Epithelial cell of prostate (primary cell): ENCODE measurements at regions not wholly inside any gene's neighbourhood (a gene's known extent, or its start where the extent isn't known, plus 50 kb on each side); places are given as distances from the start of the nearest gene placed in this dataset.
"Not testable (repeated sequence)": the region's sequence is repeated elsewhere in the genome, so short reads cannot be mapped to it uniquely, and the experiment has no call there.

Experiments used
- DNase-seq: peaks from one replicate; pipeline ENCODE4 v3.0.0-alpha.2; 2011; ENCODE audit warnings: low read depth, low spot score
- H3K27ac ChIP-seq: fragments of 450-650 bp; 2 replicates; pipeline ENCODE4 v1.5.1; 2017; ENCODE audit warnings: mild to moderate bottlenecking

- H3K27ac ChIP-seq, result no peak overlapping the region
- no peak for DNase-seq
These were observed 1328.9 kb downstream of the BRD1 start for GRCh38 chr22:48498526-48499331.

- H3K27ac ChIP-seq, DNase-seq: not testable (repeated sequence)
These were observed 1329.7 kb downstream of the BRD1 start for GRCh38 chr22:48497743-48498520.

GRCh38 chr22:48496987-48497650 lies 1330.6 kb downstream of the BRD1 start:
- DNase-seq, result no peak
- H3K27ac ChIP-seq, result no peak overlapping the region

GRCh38 chr22:48496226-48496845 lies 1331.3 kb downstream of the BRD1 start:
- DNase-seq, result no peak
- H3K27ac ChIP-seq, result no peak overlapping the region

GRCh38 chr22:48495751-48496080 lies 1332.0 kb downstream of the BRD1 start:
- DNase-seq, result no peak

GRCh38 chr22:48494968-48495750 lies 1332.5 kb downstream of the BRD1 start:
- H3K27ac ChIP-seq, result no peak overlapping the region
- no peak for DNase-seq

More at GRCh38 chr22:48495751-48496080, 1332.0 kb downstream of the BRD1 start:
- no peak overlapping the region for H3K27ac ChIP-seq

GRCh38 chr22:48494256-48494967 lies 1333.3 kb downstream of the BRD1 start:
- no peak for DNase-seq
- H3K27ac ChIP-seq, result no peak overlapping the region

GRCh38 chr22:48493733-48494132 lies 1333.9 kb downstream of the BRD1 start:
- no peak for DNase-seq
- H3K27ac ChIP-seq, result no peak overlapping the region

GRCh38 chr22:48492366-48493320 lies 1335.0 kb downstream of the BRD1 start:
- H3K27ac ChIP-seq, result no peak overlapping the region
- DNase-seq, result no peak

GRCh38 chr22:48491451-48491941 lies 1336.2 kb downstream of the BRD1 start:
- no peak for DNase-seq
- H3K27ac ChIP-seq, result no peak overlapping the region

GRCh38 chr22:48490500-48491411 lies 1336.9 kb downstream of the BRD1 start:
- DNase-seq, result no peak
- no peak overlapping the region for H3K27ac ChIP-seq

- no peak overlapping the region for H3K27ac ChIP-seq
- DNase-seq, result no peak
These were observed 1337.8 kb downstream of the BRD1 start for GRCh38 chr22:48489551-48490499.

GRCh38 chr22:48488611-48489511 lies 1338.8 kb downstream of the BRD1 start:
- DNase-seq, result no peak
- H3K27ac ChIP-seq, result no peak overlapping the region

- no peak for DNase-seq
- no peak overlapping the region for H3K27ac ChIP-seq
These were observed 1339.5 kb downstream of the BRD1 start for GRCh38 chr22:48488149-48488551.

GRCh38 chr22:48486558-48486957 lies 1341.1 kb downstream of the BRD1 start:
- no peak for DNase-seq
- H3K27ac ChIP-seq, result no peak overlapping the region
